ENCODE measurements at regions not wholly inside any gene's neighbourhood (a gene's known extent, or its start where the extent isn't known, plus 50 kb on each side); places are given as distances from the start of the nearest gene placed in this dataset.

- TF ChIP-seq, protein P1, sequence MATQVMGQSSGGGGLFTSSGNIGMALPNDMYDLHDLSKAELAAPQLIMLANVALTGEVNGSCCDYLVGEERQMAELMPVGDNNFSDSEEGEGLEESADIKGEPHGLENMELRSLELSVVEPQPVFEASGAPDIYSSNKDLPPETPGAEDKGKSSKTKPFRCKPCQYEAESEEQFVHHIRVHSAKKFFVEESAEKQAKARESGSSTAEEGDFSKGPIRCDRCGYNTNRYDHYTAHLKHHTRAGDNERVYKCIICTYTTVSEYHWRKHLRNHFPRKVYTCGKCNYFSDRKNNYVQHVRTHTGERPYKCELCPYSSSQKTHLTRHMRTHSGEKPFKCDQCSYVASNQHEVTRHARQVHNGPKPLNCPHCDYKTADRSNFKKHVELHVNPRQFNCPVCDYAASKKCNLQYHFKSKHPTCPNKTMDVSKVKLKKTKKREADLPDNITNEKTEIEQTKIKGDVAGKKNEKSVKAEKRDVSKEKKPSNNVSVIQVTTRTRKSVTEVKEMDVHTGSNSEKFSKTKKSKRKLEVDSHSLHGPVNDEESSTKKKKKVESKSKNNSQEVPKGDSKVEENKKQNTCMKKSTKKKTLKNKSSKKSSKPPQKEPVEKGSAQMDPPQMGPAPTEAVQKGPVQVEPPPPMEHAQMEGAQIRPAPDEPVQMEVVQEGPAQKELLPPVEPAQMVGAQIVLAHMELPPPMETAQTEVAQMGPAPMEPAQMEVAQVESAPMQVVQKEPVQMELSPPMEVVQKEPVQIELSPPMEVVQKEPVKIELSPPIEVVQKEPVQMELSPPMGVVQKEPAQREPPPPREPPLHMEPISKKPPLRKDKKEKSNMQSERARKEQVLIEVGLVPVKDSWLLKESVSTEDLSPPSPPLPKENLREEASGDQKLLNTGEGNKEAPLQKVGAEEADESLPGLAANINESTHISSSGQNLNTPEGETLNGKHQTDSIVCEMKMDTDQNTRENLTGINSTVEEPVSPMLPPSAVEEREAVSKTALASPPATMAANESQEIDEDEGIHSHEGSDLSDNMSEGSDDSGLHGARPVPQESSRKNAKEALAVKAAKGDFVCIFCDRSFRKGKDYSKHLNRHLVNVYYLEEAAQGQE (IDR thresholded peaks at IDR 0.05; ENCODE audit: insufficient replicate concordance, low read depth) = no peak
- TF ChIP-seq CTCF (IDR thresholded peaks at IDR 0.05; ENCODE audit: insufficient read depth, low read length) (no peak), POLR2AphosphoS5 (IDR thresholded peaks at IDR 0.05; ENCODE audit: low read depth) (no peak), SPI1 (IDR thresholded peaks at IDR 0.05; ENCODE audit: borderline replicate concordance, low read depth) (no peak), GABPA (IDR thresholded peaks at IDR 0.05; ENCODE audit: low read depth) (no peak)
Observed at GRCh38 chr10:123306290-123306689, 152.1 kb downstream of the BUB3 start.
